LoVo (cell line): ENCODE measurements at regions not wholly inside any gene's neighbourhood (a gene's known extent, or its start where the extent isn't known, plus 50 kb on each side); places are given as distances from the start of the nearest gene placed in this dataset.

ENCODE experiments used
- DNase-seq: peaks from one replicate; pipeline ENCODE4 v3.0.0-alpha.2; 2016; ENCODE audit warnings: low spot score

DNA sequence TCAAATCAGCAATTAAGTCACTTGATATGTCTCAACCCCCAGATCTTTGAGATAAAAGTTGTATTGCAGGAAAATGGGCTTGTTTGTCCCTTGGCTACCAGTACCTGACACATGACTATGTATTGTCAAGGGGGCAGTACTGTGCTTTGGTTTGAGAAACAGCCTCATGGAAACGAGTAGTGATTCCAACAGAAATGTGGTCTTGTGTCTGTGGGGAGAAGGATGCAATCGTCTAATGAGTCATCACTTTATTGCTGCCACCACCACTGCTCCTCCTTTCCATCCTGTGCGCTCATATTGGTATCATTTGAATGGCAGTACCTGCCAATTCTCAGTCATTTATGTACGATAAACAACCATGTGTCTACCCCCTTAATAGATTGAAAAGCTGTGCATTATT is 72.8 kb upstream of the ARHGAP5 start:
- peak; percentile 61 for DNase-seq

DNA sequence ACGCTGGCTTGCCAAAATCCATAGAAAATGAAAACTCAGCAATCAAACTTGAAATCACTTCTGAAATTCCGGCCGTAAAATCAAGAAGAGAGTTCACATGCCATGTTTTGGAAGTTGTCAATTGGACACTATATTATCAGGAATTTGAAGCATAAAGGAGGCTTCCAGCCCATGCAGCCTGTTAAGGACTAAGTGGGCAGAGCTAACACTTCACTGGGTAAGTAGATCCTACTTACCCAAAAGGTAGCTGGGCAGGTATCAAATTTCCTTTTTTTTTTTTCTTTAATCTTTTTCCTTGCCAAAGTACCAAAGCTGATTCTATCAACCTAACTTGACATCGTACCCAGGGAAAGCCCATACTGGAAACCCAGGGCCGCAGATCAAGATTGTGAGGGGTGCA is 71.5 kb upstream of the ARHGAP5 start:
- DNase-seq = no peak

DNA sequence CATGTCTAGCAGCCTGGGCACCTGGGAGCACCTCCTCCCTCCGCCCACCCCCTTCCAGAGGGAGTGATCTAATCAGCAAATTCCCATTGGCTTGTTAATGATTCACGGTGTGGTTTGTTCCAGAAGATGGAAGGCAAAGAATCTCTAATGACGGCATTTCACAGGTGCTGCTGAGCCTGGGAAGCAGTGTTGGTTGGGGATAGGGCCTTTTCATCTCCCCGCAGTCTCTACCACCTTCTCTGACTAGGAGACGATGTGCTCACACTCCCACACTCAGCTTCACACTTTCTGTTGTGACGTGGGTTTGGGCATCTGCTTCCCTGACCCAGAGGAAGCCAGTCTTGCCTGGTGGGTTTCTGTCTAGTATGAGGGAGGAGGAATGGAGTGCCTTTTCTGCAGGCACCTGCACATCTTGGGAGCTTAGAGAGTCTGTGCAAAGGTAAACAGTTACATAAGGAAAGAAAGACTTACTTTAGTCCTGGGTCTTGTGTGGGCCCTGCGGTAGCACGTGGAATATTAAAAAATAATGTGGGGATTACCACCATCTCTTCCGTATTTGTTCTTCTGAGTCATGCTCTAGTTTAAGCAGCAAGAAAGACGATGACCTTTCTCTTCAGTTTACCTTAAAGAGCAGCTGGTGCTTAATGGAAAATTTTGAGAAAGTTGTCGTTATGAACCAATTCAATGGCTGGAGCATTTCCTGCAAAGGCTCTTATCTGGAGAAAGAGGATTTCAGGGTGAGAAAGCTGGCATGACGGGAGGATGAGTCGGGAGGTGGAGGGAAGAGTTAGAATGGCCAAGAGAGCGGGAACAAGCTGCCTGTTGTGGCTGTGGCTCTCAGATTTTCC is 70.6 kb upstream of the ARHGAP5 start:
- peak; percentile 46 for DNase-seq

DNA sequence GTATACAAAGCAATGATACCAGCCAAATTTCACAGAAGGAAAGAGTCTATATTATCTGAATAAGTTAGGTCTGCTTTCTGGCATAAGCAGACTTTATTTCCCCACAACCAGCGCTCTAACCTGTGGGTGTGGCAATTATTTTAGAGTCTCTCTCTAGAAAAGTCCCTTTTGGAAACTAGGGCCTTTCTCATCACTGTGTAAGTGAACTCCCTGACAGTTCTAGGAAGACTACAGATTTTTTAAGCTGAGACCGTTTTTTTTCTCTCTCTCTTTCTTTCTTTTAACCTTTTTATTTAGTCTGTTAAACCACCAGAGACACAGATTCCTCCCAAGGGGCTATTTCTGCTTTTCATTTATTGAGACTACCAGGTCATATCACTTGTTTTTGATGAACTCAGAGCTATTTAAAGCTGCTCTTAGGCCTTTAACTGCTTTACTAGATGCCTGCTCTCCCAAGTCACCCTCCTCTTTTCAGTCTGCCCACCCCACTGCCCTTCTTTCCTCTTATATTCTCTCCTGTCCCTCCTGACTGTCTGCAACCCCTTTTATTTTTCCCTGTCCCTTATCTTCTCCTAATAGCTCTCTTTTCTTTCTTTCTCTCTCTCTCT is 69.2 kb upstream of the ARHGAP5 start:
- DNase-seq = no peak

DNA sequence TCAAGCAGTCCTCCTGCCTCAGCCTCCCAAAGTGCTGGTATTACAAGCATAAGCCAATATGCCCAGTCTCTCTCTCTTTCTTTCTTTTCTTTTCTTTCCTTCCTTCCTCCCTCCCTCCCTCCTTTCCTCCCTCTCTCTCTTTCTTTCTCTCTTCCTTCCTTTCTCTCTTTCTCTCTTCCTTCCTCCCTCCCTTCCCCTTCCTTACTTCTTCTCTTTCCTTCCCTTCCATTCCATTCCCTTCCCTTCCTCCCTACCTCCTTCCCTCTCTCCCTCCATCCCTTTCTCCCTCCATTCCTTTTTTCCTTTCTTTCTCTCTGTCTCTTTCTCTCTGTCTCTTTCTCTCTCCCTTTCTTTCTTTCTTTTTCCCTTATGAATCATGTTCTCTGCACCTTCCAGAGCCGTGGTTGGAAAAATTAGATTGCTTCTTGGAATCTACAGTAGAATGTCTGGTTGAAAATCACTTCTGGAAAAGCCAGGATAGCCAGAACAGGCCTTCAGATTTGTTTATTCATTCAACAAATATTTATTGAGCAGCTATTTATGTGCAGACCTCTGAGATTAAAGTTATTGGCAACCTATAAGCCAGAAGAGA is 68.4 kb upstream of the ARHGAP5 start:
- DNase-seq = no peak

DNA sequence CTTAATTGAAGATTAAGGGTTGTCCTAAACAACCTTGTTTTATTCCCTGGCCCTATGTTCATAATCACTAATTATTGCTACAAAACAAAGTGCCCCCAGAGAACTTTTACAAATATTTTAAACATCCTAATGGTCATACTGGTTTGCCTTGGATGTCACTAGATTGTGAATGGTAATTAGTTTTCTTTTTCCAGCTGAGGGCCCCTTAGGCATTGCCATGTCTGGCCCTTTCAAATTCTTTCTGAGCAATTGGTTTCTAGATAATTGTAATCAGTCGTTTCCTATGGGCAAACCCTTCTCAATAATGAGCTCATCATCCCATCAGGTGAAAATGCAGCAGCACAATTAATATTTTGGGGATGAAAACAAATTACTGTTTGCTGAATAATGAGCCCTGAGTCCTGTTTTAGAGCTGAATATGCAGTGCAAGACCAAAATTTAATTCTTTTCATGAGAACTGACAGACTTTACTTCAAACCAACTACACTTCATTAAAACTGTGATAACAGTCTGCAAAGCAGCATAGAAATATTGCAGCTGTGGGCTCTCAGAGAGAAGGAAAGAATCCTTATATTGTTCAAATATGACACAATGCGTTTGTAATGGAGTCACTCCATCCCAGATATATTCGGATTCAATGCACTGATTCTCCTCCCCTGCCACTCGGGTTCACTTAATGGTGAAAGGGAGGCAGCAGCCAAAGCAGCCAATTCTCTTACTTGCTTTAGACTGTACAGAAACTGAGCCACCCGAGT is 67.7 kb upstream of the ARHGAP5 start:
- DNase-seq = no peak

DNA sequence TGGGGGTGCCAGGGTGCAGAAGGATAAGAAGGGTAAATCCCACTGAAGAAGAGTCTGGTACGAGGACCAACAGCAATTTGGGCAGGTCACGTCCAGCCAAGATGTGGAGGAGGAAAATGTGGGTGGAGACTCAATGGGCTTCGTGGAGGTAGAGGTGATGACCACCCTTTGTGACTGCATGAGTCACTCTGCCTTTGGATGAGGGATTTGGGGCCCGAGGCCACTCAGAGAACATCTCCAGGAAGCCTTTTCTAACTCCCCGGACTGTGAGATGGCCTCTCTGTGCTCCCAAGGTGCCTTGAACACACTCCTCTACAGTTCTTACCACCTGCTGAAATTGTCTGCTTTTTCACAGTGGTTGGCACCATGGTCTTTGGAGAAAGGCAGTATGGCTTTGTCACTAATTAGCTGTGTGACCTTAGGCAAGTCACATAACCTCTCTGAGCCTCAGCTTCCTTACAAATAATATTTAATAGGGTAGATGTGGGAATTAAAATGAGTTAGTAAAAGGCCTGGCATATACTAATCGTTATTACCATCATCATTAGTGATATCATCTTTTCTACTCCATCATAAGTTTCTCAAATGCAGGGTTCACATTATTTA is 67.0 kb upstream of the ARHGAP5 start:
- no peak for DNase-seq

DNA sequence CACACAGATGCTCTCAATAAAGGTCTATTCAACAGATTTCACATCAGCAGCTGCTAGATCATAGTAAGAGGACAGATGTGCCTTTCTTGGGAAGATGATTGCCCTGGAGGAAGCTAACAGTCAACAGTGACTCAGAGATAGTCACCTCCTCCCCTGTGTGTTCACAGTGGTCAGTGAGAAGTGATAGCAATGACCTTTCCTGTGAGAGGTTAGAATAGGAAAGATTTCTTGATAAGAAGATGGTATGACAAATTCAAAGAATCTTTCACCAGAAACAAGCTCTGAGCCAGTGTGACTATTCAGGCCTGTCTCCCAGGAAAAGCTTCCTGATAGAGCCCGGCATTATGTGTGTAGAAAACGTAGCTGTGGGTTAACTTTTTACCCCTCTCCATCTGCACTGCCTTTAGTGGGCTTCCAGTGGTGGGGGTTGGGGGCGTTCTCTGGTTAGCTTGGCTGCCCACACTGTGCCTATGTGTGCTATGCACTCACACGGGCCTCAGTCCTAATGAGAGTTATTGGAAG is 66.4 kb upstream of the ARHGAP5 start:
- peak; percentile 61 for DNase-seq

DNA sequence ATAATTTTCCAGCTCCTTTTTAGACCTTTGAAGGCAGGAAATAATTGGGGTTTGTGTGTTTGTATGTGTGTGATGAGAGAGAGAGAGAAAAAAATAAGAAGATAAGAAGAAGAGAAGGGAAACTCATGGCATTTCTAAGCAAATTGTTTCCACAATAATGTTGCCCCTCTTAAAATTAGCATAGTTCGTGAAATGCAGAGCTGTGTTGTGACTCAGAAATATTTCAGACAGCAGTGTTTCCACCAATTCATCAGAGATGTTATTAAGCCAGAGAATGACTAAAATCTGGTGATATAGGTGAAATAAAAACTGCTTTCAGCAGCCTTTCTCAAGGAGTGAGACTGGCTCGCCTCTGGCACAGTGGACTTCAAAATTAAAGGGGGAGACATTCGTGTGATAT is 65.9 kb upstream of the ARHGAP5 start:
- no peak for DNase-seq

DNA sequence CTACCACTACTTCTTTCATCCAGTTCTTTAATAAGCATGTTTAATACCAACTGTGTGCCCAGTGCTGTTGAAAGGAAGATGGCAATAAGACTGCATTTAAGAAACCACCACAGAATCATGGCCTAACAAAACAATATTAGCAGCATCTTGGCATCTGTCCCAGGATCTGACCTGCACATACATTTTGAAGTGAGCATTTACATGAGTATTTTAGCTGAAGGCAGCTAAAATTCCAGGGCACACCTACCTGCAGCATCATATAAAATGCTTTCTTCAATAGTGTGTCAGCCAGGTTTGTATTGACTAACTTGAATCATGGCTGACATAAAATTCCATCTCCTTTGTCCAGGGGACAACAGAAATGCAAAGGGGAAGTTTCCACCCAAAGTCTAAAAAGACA is 65.0 kb upstream of the ARHGAP5 start:
- DNase-seq = no peak

DNA sequence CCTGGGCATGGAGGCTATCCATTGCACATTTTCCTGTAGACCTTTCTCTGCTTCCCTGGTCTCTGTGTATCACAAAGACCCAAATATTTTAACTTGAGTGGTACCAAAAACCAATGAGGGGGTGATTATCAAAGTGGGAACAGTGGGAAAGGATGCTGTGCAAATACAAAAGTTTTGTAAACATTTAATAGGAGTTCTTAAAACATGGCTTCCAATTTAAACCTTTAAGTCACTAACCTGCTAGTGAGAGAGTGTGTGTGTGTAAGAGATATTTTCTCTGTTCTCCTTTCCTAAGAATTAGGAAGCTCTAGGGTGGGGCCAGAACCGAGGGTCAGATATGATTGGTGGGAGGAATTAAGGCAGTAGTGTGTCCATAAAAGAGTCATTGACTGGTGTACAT is 64.5 kb upstream of the ARHGAP5 start:
- DNase-seq = no peak

DNA sequence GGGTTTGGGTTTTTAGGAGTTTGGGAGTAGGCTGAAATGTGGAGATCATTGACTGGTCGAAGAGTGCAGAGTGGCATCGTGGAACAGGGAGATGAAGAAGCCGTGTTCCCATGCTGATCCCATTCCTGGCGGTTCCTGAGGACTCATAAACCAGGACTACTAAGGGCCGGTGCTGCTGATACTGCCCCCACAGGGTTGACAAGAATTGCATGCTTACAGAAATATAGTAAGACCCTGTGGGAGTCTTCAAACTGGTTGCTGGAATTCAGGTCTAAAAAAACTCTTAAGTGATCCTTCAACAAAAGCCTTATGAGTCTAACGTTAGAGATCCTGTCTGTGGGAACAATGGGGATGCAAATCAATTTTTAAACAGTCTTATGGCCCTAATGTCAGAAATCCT is 64.0 kb upstream of the ARHGAP5 start:
- no peak for DNase-seq

DNA sequence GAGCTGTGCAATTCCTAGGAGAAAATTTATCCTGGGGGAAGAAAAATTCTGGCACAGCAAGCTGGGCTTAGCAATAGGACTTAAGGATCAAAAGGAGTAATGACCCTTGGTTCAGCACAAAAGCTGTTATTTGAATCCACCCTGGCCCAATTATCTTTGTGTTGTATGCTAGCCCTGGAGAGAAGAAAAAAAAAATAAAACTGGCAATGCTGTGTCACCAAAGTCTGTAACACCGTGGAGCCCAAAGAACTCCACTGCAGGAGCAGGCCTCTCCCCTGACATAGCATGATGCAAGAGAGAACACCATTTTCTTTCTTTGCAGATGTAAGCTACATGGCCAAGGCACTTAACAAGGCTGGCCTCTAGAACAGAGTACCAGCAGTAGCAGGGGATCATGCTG is 63.0 kb upstream of the ARHGAP5 start:
- DNase-seq = no peak

DNA sequence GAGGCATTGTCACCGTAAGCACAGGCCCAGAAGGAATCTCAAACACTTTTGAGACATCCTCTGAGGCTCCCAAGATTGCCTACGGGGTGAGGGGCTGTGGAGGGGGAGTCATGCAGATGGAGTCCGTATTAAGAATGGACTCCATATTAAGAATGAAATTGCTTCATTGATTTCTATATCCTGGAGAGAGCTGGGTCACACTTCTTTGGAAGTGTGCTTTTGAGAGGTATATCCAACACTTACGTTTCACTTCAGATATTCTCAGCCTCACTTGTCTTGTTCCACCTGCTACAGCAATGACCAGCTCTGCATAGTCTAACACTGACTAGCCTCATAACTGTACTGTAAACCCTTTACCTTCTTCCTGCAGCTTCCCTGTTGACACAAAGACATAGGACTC is 62.6 kb upstream of the ARHGAP5 start:
- DNase-seq = no peak

DNA sequence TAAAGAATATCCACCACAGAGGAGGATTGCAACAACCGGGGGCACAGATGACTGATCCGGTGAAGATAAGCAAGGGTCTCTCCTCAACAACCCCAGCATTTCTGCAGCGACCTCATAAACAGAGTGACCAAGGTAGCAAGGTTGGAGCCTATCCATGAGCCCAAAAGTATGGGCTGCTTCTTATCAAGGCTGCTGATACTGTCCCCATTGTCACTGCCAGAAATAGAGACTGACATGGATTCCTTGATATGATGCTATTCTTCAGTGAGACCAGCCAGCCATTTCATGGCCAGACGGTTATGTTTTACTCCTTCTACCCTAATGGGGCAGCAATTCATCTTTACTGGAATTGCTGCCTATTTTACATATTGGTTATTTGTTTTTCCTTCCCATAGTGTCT is 61.9 kb upstream of the ARHGAP5 start:
- DNase-seq = no peak

DNA sequence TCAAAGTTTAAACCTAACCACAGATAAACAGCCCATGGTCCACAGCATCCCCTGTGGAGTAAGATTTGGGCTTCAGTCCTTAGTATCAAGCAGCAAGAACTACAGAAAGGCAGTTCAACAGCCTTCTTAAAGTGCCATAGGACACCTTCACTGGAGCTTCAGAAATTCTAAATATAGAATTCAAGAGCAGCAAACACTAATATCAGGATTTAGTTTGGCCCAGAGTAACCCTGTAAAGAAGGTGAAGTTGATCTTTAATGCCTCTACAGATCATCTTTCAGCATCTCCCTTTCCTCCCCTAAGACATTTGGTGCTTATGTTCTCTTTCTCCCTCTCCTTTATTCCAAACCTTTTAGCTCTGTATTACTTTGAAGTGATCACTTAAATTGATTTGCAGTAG is 59.5 kb upstream of the ARHGAP5 start:
- DNase-seq = no peak

DNA sequence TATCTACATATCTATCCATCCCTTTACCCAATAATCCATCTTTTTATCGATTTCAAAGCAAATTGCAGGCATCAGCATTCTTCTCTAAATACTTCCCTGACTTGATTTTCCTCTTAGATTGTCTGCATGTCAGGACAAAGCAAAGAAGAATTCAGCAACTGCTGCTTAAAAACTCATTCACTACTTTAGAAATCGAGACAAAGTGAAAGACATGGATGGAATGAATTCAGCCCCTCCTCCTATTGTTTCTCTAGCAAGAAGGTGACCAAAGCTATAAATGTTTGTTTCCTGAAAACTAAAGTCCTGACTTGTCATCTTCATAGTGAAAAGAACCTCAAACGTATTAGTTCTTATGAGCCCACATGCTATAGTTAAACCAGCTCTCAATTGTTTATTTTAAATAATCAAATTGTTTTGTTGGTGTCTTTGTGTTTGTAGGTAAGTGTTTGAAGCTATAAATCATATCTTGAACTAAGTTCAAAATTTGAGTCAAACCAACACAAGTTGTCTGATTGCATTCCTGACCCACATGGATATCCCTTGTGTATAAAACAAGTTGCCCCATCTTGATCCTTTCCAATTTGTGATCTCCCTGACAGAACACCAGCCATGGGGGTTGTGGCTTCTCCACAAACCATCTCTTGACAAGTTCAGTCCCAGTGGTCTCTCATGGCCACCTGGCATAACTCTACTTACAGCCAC is 58.6 kb upstream of the ARHGAP5 start:
- no peak for DNase-seq

DNA sequence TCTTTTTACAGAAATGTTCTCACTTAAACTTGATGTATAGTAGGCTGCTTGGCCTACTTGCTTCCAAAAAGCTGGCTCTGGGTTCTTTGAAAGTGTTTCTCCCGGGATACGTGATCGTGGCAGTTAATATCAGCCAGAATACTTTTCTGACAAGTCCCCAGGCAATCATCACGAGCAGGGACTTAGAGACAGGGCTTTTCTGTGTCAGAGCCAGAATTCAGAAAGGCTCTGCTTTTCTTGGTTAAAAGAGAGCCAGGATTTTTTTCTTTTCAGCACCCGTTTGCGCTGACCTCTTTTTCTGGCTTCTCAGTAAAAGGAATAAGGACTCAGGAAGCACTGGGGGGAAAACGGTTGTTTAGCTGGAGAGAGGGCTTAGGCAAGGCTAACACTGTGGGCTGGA is 57.8 kb upstream of the ARHGAP5 start:
- no peak for DNase-seq

DNA sequence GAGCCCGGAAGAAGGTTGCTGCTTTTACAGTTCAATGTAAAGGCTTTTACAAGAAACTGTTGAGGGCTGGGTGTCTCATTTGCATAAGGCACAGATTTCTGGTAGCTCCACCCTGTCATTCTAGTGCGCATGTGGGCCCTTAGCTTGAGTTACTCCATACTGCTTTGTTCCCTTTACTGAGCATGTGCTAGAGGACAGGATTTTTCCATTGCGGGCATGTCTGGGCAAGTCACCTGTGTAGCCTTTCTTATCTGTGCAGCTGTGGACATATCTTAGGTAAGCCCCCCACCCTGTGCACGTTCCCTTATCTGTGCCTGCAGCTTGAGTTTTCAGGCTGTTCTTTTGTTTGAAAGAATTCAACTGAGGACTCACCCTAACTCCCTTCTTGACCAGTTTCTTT is 56.2 kb upstream of the ARHGAP5 start:
- no peak for DNase-seq

DNA sequence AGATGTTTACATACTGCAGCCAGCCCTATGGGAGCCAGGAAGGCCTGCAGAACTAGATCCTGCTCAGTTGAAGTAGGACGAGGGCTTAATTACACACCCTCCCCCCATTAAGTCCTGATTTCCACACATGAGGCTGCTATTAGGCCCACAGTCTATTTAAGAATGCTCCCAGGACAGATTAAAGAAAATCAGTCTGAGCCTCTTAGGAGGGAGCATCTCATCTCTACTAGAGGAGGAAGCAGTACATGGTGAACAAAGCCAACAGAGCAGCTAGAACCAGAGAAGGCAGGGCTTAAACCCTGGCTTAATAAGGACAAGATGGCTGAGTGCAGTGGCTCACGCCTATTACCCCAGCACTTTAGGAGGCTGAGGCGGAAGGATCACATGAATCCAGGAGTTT is 55.8 kb upstream of the ARHGAP5 start:
- DNase-seq = no peak

DNA sequence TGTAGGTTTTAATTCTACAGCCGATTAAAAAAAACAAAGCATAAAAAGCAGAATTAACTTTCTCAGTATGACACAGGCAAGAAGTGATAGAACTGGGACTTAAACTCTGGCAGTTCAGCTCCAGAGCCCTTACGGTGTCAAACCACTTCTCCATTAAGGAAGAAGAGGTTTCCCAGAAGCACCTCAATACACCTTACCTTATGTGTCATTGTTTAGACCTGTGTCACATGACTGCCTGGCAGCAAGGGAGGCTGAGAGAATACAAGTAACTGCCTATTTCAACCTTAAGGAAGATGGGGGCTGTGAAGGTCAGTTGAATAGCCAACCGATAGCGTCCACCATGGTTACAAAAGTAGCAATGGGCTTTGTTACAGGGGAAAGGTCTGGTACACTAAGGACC is 54.6 kb upstream of the ARHGAP5 start:
- no peak for DNase-seq
